CD14-positive monocyte (primary cell): ENCODE measurements at regions not wholly inside any gene's neighbourhood (a gene's known extent, or its start where the extent isn't known, plus 50 kb on each side); places are given as distances from the start of the nearest gene placed in this dataset.

Source experiments
- DNase-seq, 3 donors: peaks; one replicate each; pipeline ENCODE4 v3.0.0-alpha.2; 2011 to 2022
- H2AFZ ChIP-seq: 2 replicates; pipeline ENCODE4 v1.6.0; 2012; ENCODE audit warnings: mild to moderate bottlenecking, low read depth, low read length, inconsistent platforms; ENCODE audit not compliant: insufficient read depth, poor library complexity, severe bottlenecking
- H3K27ac ChIP-seq, 2 donors: 1 replicate in 1 of 2; 2 replicates in 1 of 2; pipeline ENCODE4 v1.5.1; 2012 to 2013; ENCODE audit warnings: low read length in 2 of 2, control low read depth in 1 of 2, inconsistent platforms in 1 of 2, low read depth in 1 of 2, mild to moderate bottlenecking in 1 of 2
- H3K27me3 ChIP-seq, 2 donors: one replicate each; pipeline versions ENCODE4 v1.6.0 to v1.6.1; 2011 to 2013; ENCODE audit warnings: low read length in 2 of 2; ENCODE audit not compliant: control insufficient read depth in 2 of 2, insufficient read depth in 2 of 2
- H3K36me3 ChIP-seq, 2 donors: replicated peaks in 1 of 2; 1 replicate in 1 of 2; 2 replicates in 1 of 2; pipeline versions ENCODE4 v1.5.1 to v1.6.1; 2012 to 2013; ENCODE audit warnings: low read length in 2 of 2, control low read depth in 1 of 2, inconsistent platforms in 1 of 2, mild to moderate bottlenecking in 1 of 2; ENCODE audit not compliant: insufficient read depth in 2 of 2, control insufficient read depth in 1 of 2
- H3K4me1 ChIP-seq, 2 donors: 1 replicate in 1 of 2; 2 replicates in 1 of 2; pipeline versions ENCODE4 v1.5.1 to v1.6.1; 2012 to 2013; ENCODE audit warnings: low read length in 2 of 2, control low read depth in 1 of 2, inconsistent platforms in 1 of 2, mild to moderate bottlenecking in 1 of 2, moderate library complexity in 1 of 2; ENCODE audit not compliant: insufficient read depth in 2 of 2, control insufficient read depth in 1 of 2
- H3K4me2 ChIP-seq: replicated peaks from 2 replicates; pipeline ENCODE3; 2012; ENCODE audit warnings: low read length, moderate library complexity, mild to moderate bottlenecking; ENCODE audit not compliant: poor library complexity, severe bottlenecking; ENCODE audit errors: extremely low read depth
- H3K4me3 ChIP-seq, 3 experiments: fragments of 200-600 bp in 1 of 3; sonication (generic) in 1 of 3; replicated peaks in 1 of 3; 1 replicate in 2 of 3; 2 replicates in 1 of 3; pipeline ENCODE4 v1.5.1; 2011 to 2013; ENCODE audit warnings: low read length in 3 of 3, mild to moderate bottlenecking in 3 of 3, control low read depth in 2 of 3, low read depth in 2 of 3, inconsistent platforms in 1 of 3, moderate library complexity in 1 of 3
- H3K79me2 ChIP-seq: 2 replicates; pipeline ENCODE4 v1.6.0; 2012; ENCODE audit warnings: mild to moderate bottlenecking, control low read depth, inconsistent platforms, low read length, moderate library complexity; ENCODE audit not compliant: insufficient read depth
- H3K9ac ChIP-seq: 2 replicates; pipeline ENCODE4 v1.6.0; 2017; ENCODE audit warnings: low read length, mild to moderate bottlenecking; ENCODE audit not compliant: insufficient read depth, poor library complexity, severe bottlenecking
- H3K9me3 ChIP-seq, 2 donors: replicated peaks in 1 of 2; 1 replicate in 1 of 2; 2 replicates in 1 of 2; pipeline versions ENCODE4 v1.5.1 to v1.6.1; 2012 to 2013; ENCODE audit warnings: low read length in 2 of 2, control low read depth in 1 of 2; ENCODE audit not compliant: control insufficient read depth in 1 of 2, insufficient read depth in 1 of 2
- H4K20me1 ChIP-seq: 2 replicates; pipeline ENCODE4 v1.6.0; 2012; ENCODE audit warnings: mild to moderate bottlenecking, low read length, control low read depth, moderate library complexity; ENCODE audit not compliant: insufficient read depth
- H3K27ac Mint-ChIP-seq, 7 donors: one replicate each; pipeline ENCODE4 v1.8.0; 2020; ENCODE audit warnings: mild to moderate bottlenecking in 7 of 7, mixed read lengths in 7 of 7, moderate library complexity in 6 of 7, inconsistent platforms in 2 of 7
- H3K27me3 Mint-ChIP-seq, 3 donors: one replicate each; pipeline ENCODE4 v1.8.0; 2021 to 2022; ENCODE audit warnings: low read depth in 3 of 3, mild to moderate bottlenecking in 3 of 3, mixed read lengths in 3 of 3, moderate library complexity in 3 of 3, inconsistent platforms in 1 of 3
- H3K36me3 Mint-ChIP-seq, 2 donors: one replicate each; pipeline ENCODE4 v1.8.0; 2020; ENCODE audit warnings: mixed read lengths in 2 of 2, inconsistent platforms in 1 of 2, mild to moderate bottlenecking in 1 of 2
- H3K4me1 Mint-ChIP-seq: one replicate; pipeline ENCODE4 v1.8.0; 2020; ENCODE audit warnings: mild to moderate bottlenecking, mixed read lengths
- H3K4me3 Mint-ChIP-seq, 2 donors: one replicate each; pipeline ENCODE4 v1.8.0; 2020; ENCODE audit warnings: mild to moderate bottlenecking in 2 of 2, mixed read lengths in 2 of 2, moderate library complexity in 1 of 2
- H3K9me3 Mint-ChIP-seq, 7 donors: one replicate each; pipeline ENCODE4 v1.8.0; 2020 to 2022; ENCODE audit warnings: mixed read lengths in 7 of 7, mild to moderate bottlenecking in 6 of 7, moderate library complexity in 6 of 7, inconsistent platforms in 2 of 7
- CTCF ChIP-seq: fragments of 200-600 bp; IDR thresholded peaks from one replicate; pipeline ENCODE4 v1.8.0; 2022; ENCODE audit warnings: antibody characterized with exemption, mild to moderate bottlenecking
- WGBS: methylation state at CpG from one replicate; pipeline ENCODE4 v1.1.5; 2013; ENCODE audit warnings: missing lambda C conversion rate; ENCODE audit not compliant: insufficient coverage; 5-methylcytosine and 5-hydroxymethylcytosine counted together
- intact Hi-C, 2 donors: fragments of 100-400 bp; cut with micrococcal nuclease; formaldehyde crosslinking; loops; one replicate each; pipeline versions ENCODE4 v1.15.0 to v1.15.1; 2023

GRCh38 chr11:24091594-24091993, 405.3 kb upstream of the LUZP2 start:
- H3K27me3 Mint-ChIP-seq, result no peaks in the 10 kb centered on the region
- Histone ChIP-seq H4K20me1 (no peaks in the 10 kb centered on the region), H3K9ac (no peak overlapping the region), H3K9me3 (no peaks in the 10 kb centered on the region), H3K4me3 (no peak overlapping the region), H3K27ac (no peak overlapping the region), H3K27me3 (no peaks in the 10 kb centered on the region), H3K4me1 (no peaks in the 10 kb centered on the region), H3K4me2 (no peak overlapping the region), H2AFZ (no peak overlapping the region), H3K36me3 (no peaks in the 10 kb centered on the region), H3K79me2 (no peaks in the 10 kb centered on the region)
- peaks cover 0 to 3% (median 0%) of the 10 kb centered on the region in 7 donors for H3K9me3 Mint-ChIP-seq
- TF ChIP-seq CTCF, result no peak
- H3K4me3 Mint-ChIP-seq, result no peak overlapping the region
- H3K36me3 Mint-ChIP-seq, result no peaks in the 10 kb centered on the region
- H3K27ac Mint-ChIP-seq, result no peak overlapping the region
- no peak for DNase-seq
- intact Hi-C loops, result no loop called here
- no peaks in the 10 kb centered on the region for H3K4me1 Mint-ChIP-seq
- WGBS, result 100% methylated on average over 1 of the region's 2 CpGs

GRCh38 chr11:24093375-24093774, 403.5 kb upstream of the LUZP2 start:
- no peak overlapping the region for H2AFZ ChIP-seq
- no peak overlapping the region for H3K27ac Mint-ChIP-seq
- intact Hi-C loops, result no loop called here
- H3K4me2 ChIP-seq, result no peak overlapping the region
- no peaks in the 10 kb centered on the region for H3K27me3 ChIP-seq
- no peaks in the 10 kb centered on the region for H3K36me3 Mint-ChIP-seq
- no peaks in the 10 kb centered on the region for H3K27me3 Mint-ChIP-seq
- peaks cover 0 to 5% (median 0%) of the 10 kb centered on the region in 7 donors for H3K9me3 Mint-ChIP-seq
- H3K27ac ChIP-seq, result no peak overlapping the region
- no peak overlapping the region for H3K4me3 ChIP-seq
- H3K4me1 ChIP-seq, result no peaks in the 10 kb centered on the region
- WGBS, result 80% methylated on average over 1 of the region's 2 CpGs
- no peaks in the 10 kb centered on the region for H3K4me1 Mint-ChIP-seq
- no peak overlapping the region for H3K9ac ChIP-seq
- TF ChIP-seq CTCF, result no peak
- DNase-seq, result no peak
- no peak overlapping the region for H3K4me3 Mint-ChIP-seq
- no peaks in the 10 kb centered on the region for H3K36me3 ChIP-seq
- H4K20me1 ChIP-seq, result no peaks in the 10 kb centered on the region
- no peaks in the 10 kb centered on the region for H3K79me2 ChIP-seq
- no peaks in the 10 kb centered on the region for H3K9me3 ChIP-seq
